H1 (cell line): ENCODE measurements at regions not wholly inside any gene's neighbourhood (a gene's known extent, or its start where the extent isn't known, plus 50 kb on each side); places are given as distances from the start of the nearest gene placed in this dataset.
"Not testable (repeated sequence)": the region's sequence is repeated elsewhere in the genome, so short reads cannot be mapped to it uniquely, and the experiment has no call there.

Experiments used
- CTCF ChIA-PET: fragments of 300-600 bp; sonication (Branson Sonifier 250); formaldehyde crosslinking; loops from one replicate; lab custom pipeline; 2021; ENCODE audit not compliant: partially characterized antibody; lab: Charles Lee
- POLR2A ChIA-PET: fragments of 300-600 bp; sonication (Branson Sonifier 250); formaldehyde crosslinking; loops from one replicate; lab custom pipeline; 2021; ENCODE audit warnings: inconsistent platforms; ENCODE audit not compliant: partially characterized antibody; lab: Charles Lee
- DNase-seq, 2 experiments: peaks; one replicate each; pipeline versions ENCODE4 v3.0.0 to v3.0.0-alpha.2; 2010 to 2022; ENCODE audit warnings: low spot score in 2 of 2, low read depth in 1 of 2, mixed read lengths in 1 of 2
- FAIRE-seq: peaks from 2 replicates; lab custom pipeline; 2011; peaks lifted over from hg19 to GRCh38; lab: Jason Lieb, UNC
- H2AFZ ChIP-seq: 2 replicates; pipeline ENCODE4 v1.8.1; 2012; ENCODE audit warnings: low read length, inconsistent platforms
- H2AK5ac ChIP-seq: 2 replicates; pipeline ENCODE4 v1.6.1; 2013; ENCODE audit warnings: low read depth, low read length
- H2BK120ac ChIP-seq: replicated peaks from 2 replicates; pipeline ENCODE3; 2013; ENCODE audit warnings: low read depth, low read length, inconsistent platforms
- H2BK12ac ChIP-seq: 2 replicates; pipeline ENCODE4 v1.6.1; 2013; ENCODE audit warnings: low read depth, low read length
- H2BK15ac ChIP-seq: 2 replicates; pipeline ENCODE4 v1.6.1; 2013; ENCODE audit warnings: low read length
- H2BK20ac ChIP-seq: 2 replicates; pipeline ENCODE4 v1.6.1; 2013; ENCODE audit warnings: low read length
- H2BK5ac ChIP-seq: 2 replicates; pipeline ENCODE4 v1.6.1; 2013; ENCODE audit warnings: low read depth, low read length
- H3K14ac ChIP-seq: 2 replicates; pipeline ENCODE4 v1.6.1; 2013; ENCODE audit warnings: inconsistent platforms; ENCODE audit not compliant: insufficient read length
- H3K18ac ChIP-seq: 2 replicates; pipeline ENCODE4 v1.6.1; 2013; ENCODE audit warnings: low read length; ENCODE audit errors: extremely low read depth
- H3K23ac ChIP-seq: 2 replicates; pipeline ENCODE4 v1.6.1; 2013; ENCODE audit warnings: inconsistent platforms; ENCODE audit not compliant: insufficient read length
- H3K23me2 ChIP-seq: 2 replicates; pipeline ENCODE4 v1.6.1; 2013; ENCODE audit warnings: low read depth, low read length
- H3K27ac ChIP-seq: 2 replicates; pipeline ENCODE4 v1.6.1; 2011; ENCODE audit warnings: low read depth, low read length, inconsistent platforms
- H3K27me3 ChIP-seq, 4 experiments: replicated peaks in 1 of 4; 1 replicate in 1 of 4; 2 replicates in 3 of 4; pipeline versions ENCODE4 v1.6.1 to v1.8.1; 2011 to 2013; ENCODE audit warnings: low read length in 3 of 4, mild to moderate bottlenecking in 3 of 4, inconsistent platforms in 2 of 4, mixed read lengths in 2 of 4, moderate library complexity in 1 of 4; ENCODE audit not compliant: control insufficient read depth in 3 of 4, insufficient read depth in 3 of 4; ENCODE audit errors: extremely low read depth in 1 of 4
- H3K36me3 ChIP-seq, 4 experiments: 2 replicates each; pipeline versions ENCODE4 v1.6.1 to v1.8.1; 2011 to 2013; ENCODE audit warnings: mild to moderate bottlenecking in 4 of 4, low read length in 3 of 4, moderate library complexity in 2 of 4, control low read depth in 1 of 4, inconsistent platforms in 1 of 4; ENCODE audit not compliant: insufficient read depth in 4 of 4, control insufficient read depth in 2 of 4
- H3K4ac ChIP-seq: replicated peaks from 2 replicates; pipeline ENCODE3; 2013; ENCODE audit warnings: low read length, low read depth, mixed read lengths, inconsistent platforms; ENCODE audit not compliant: insufficient read length
- H3K4me1 ChIP-seq, 4 experiments: replicated peaks in 1 of 4; 1 replicate in 1 of 4; 2 replicates in 3 of 4; pipeline versions ENCODE4 v1.6.1 to v1.8.1; 2011 to 2013; ENCODE audit warnings: low read length in 3 of 4, inconsistent platforms in 2 of 4, mixed read lengths in 1 of 4; ENCODE audit not compliant: insufficient read depth in 4 of 4, control insufficient read depth in 3 of 4
- H3K4me2 ChIP-seq, 2 experiments: 2 replicates each; pipeline versions ENCODE4 v1.6.1 to v1.8.1; 2011 to 2013; ENCODE audit warnings: low read depth in 2 of 2, low read length in 2 of 2, control low read depth in 1 of 2, inconsistent platforms in 1 of 2, mild to moderate bottlenecking in 1 of 2; ENCODE audit not compliant: insufficient read depth in 1 of 2
- H3K4me3 ChIP-seq, 4 experiments: fragments of 200-600, 300-600 bp in 1 of 4; sonication (generic), shearing (Covaris generic), sonication (Bioruptor Twin) in 1 of 4; 2 replicates each; pipeline versions ENCODE4 v1.5.1 to v1.8.1; 2011 to 2016; ENCODE audit warnings: low read length in 4 of 4, low read depth in 3 of 4, control low read depth in 2 of 4, inconsistent platforms in 2 of 4, mild to moderate bottlenecking in 2 of 4, mixed read lengths in 1 of 4, moderate library complexity in 1 of 4; ENCODE audit not compliant: insufficient read depth in 2 of 4; ENCODE audit errors: extremely low read depth in 1 of 4
- H3K56ac ChIP-seq: replicated peaks from 2 replicates; pipeline ENCODE3; 2013; ENCODE audit warnings: low read depth, mild to moderate bottlenecking, mixed read lengths, low read length, inconsistent platforms; ENCODE audit not compliant: insufficient read length
- H3K79me1 ChIP-seq: 2 replicates; pipeline ENCODE4 v1.6.1; 2013; ENCODE audit warnings: low read depth, low read length, control low read depth
- H3K79me2 ChIP-seq, 2 experiments: 2 replicates each; pipeline versions ENCODE4 v1.6.1 to v1.8.1; 2012 to 2013; ENCODE audit warnings: low read length in 2 of 2, mild to moderate bottlenecking in 2 of 2, inconsistent platforms in 1 of 2; ENCODE audit not compliant: insufficient read depth in 2 of 2, control insufficient read depth in 1 of 2
- H3K9ac ChIP-seq, 4 experiments: replicated peaks in 1 of 4; 1 replicate in 1 of 4; 2 replicates in 3 of 4; pipeline versions ENCODE4 v1.6.1 to v1.8.1; 2011 to 2013; ENCODE audit warnings: low read depth in 3 of 4, low read length in 3 of 4, control low read depth in 2 of 4, mild to moderate bottlenecking in 2 of 4, moderate library complexity in 2 of 4, inconsistent platforms in 1 of 4; ENCODE audit errors: extremely low read depth in 1 of 4
- H3K9me3 ChIP-seq, 2 experiments: 2 replicates each; pipeline versions ENCODE4 v1.6.1 to v1.8.1; 2012 to 2013; ENCODE audit warnings: mild to moderate bottlenecking in 2 of 2, moderate library complexity in 2 of 2, control low read depth in 1 of 2, inconsistent platforms in 1 of 2, low read depth in 1 of 2, low read length in 1 of 2, mixed read lengths in 1 of 2; ENCODE audit not compliant: insufficient read depth in 2 of 2
- H4K20me1 ChIP-seq, 2 experiments: replicated peaks in 1 of 2; 2 replicates each; pipeline versions ENCODE3 to v1.8.1; 2011 to 2013; ENCODE audit warnings: inconsistent platforms in 2 of 2, low read length in 2 of 2, mild to moderate bottlenecking in 1 of 2; ENCODE audit not compliant: insufficient read depth in 2 of 2, control insufficient read depth in 1 of 2
- H4K5ac ChIP-seq: 2 replicates; pipeline ENCODE4 v1.6.1; 2013; ENCODE audit warnings: low read length, low read depth, mixed read lengths, inconsistent platforms; ENCODE audit not compliant: insufficient read length
- H4K8ac ChIP-seq: 2 replicates; pipeline ENCODE4 v1.8.0; 2013; ENCODE audit warnings: mild to moderate bottlenecking, moderate library complexity, low read length, inconsistent platforms; ENCODE audit not compliant: insufficient read depth; ENCODE audit errors: extremely low read depth
- H4K91ac ChIP-seq: replicated peaks from 2 replicates; pipeline ENCODE3; 2013; ENCODE audit warnings: low read length, mixed read lengths, inconsistent platforms; ENCODE audit not compliant: insufficient read length
- CHD2 ChIP-seq: IDR thresholded peaks from 2 replicates; pipeline ENCODE4 v1.6.1; 2012; ENCODE audit warnings: low read length, improper control_type of control experiment
- CREB1 ChIP-seq: IDR thresholded peaks from 2 replicates; pipeline ENCODE4 v1.6.1; 2012; ENCODE audit warnings: inconsistent platforms
- KDM1A ChIP-seq: fragments of 200-600, 300-600 bp; sonication (generic); IDR thresholded peaks from 2 replicates; pipeline ENCODE4 v1.7.1; 2016; ENCODE audit warnings: mild to moderate bottlenecking, low read length, borderline replicate concordance
- POU5F1 ChIP-seq: IDR thresholded peaks from 2 replicates; pipeline ENCODE4 v1.6.1; 2011; ENCODE audit warnings: low read depth, mild to moderate bottlenecking, low read length, moderate library complexity
- SRF ChIP-seq: IDR thresholded peaks from 2 replicates; pipeline ENCODE4 v1.6.1; 2011; ENCODE audit warnings: mild to moderate bottlenecking, low read depth, low read length, moderate library complexity
- WGBS, 2 experiments: shearing (Covaris generic) in 1 of 2; methylation state at CpG; one replicate each; pipeline versions ENCODE4 v1.1.6 to v1.1.7; 2013 to 2015; ENCODE audit warnings: low lambda C conversion rate in 2 of 2, mixed read lengths in 2 of 2, inconsistent platforms in 1 of 2, low coverage in 1 of 2, missing lambda C conversion rate in 1 of 2; ENCODE audit not compliant: insufficient replicate concordance in 2 of 2, insufficient coverage in 1 of 2, insufficient read length in 1 of 2; ENCODE audit errors: extremely low coverage in 1 of 2, missing lambda C conversion rate in 1 of 2; 5-methylcytosine and 5-hydroxymethylcytosine counted together

GRCh38 chr5:113764382-113764781 is 250.9 kb downstream of the YTHDC2 start (continued):
- TF ChIP-seq CREB1: no peak
- no peak for TF ChIP-seq POU5F1
- no peak for TF ChIP-seq KDM1A
- TF ChIP-seq CHD2: no peak
- no peak for TF ChIP-seq SRF

GRCh38 chr5:113766827-113767226 is 253.3 kb downstream of the YTHDC2 start:
- H2AFZ ChIP-seq, H3K79me1 ChIP-seq, H4K8ac ChIP-seq, CTCF ChIA-PET, H4K20me1 ChIP-seq, H4K91ac ChIP-seq, H3K56ac ChIP-seq, H2BK12ac ChIP-seq, H3K4me1 ChIP-seq, H2BK5ac ChIP-seq, DNase-seq, H3K27me3 ChIP-seq, H3K36me3 ChIP-seq, H3K14ac ChIP-seq, POLR2A ChIA-PET, H3K23ac ChIP-seq, H3K9ac ChIP-seq, H3K4ac ChIP-seq, H3K27ac ChIP-seq, H2BK15ac ChIP-seq, H3K23me2 ChIP-seq, H4K5ac ChIP-seq, FAIRE-seq, H3K18ac ChIP-seq, H3K4me3 ChIP-seq, H2AK5ac ChIP-seq, H2BK120ac ChIP-seq, H3K79me2 ChIP-seq, H2BK20ac ChIP-seq, H3K4me2 ChIP-seq: not testable (repeated sequence)
- WGBS, 2 experiments: 96% methylated on average over 2 of the region's 2 CpGs; no CpG with 5 or more reads in 1 of the 2 experiments
- peaks cover 15 to 21% of the 10 kb centered on the region in 2 experiments for H3K9me3 ChIP-seq
